Upper lobe of right lung (tissue), 1 donor: ENCODE measurements at regions not wholly inside any gene's neighbourhood (a gene's known extent, or its start where the extent isn't known, plus 50 kb on each side); places are given as distances from the start of the nearest gene placed in this dataset.

Experiments used
- ATAC-seq: fragments of 200-7000 bp; cut with Tn5 transposase; one replicate; pipeline ENCODE4 v1.9.1; 2020; ENCODE audit warnings: mild to moderate bottlenecking, moderate library complexity
- DNase-seq: peaks from one replicate; pipeline ENCODE4 v3.0.0-alpha.2; 2020
- H3K27ac ChIP-seq: fragments of 200-600 bp; one replicate; pipeline ENCODE4 v1.8.0; 2022
- H3K27me3 ChIP-seq: fragments of 200-600 bp; one replicate; pipeline ENCODE4 v1.8.0; 2022; ENCODE audit warnings: mild to moderate bottlenecking
- H3K36me3 ChIP-seq: fragments of 200-600 bp; one replicate; pipeline ENCODE4 v1.8.0; 2022
- H3K4me1 ChIP-seq: fragments of 200-600 bp; one replicate; pipeline ENCODE4 v1.8.0; 2022
- H3K4me3 ChIP-seq: fragments of 200-600 bp; one replicate; pipeline ENCODE4 v1.8.0; 2022; ENCODE audit warnings: mild to moderate bottlenecking
- H3K9me3 ChIP-seq: fragments of 200-600 bp; one replicate; pipeline ENCODE4 v1.8.0; 2022
- intact Hi-C: fragments of 100-400 bp; cut with DNase I; formaldehyde crosslinking; loops from one replicate; pipeline ENCODE4 v1.11.0; 2022
- TF ChIP-seq, protein P1 (sequence below): fragments of 200-600 bp; IDR thresholded peaks from one replicate; pipeline ENCODE4 v1.8.0; 2022; ENCODE audit warnings: antibody characterized with exemption
- donor health status: DM: no; HTN: yes; CAD: no; lungs with severe emphysema.

DNA sequence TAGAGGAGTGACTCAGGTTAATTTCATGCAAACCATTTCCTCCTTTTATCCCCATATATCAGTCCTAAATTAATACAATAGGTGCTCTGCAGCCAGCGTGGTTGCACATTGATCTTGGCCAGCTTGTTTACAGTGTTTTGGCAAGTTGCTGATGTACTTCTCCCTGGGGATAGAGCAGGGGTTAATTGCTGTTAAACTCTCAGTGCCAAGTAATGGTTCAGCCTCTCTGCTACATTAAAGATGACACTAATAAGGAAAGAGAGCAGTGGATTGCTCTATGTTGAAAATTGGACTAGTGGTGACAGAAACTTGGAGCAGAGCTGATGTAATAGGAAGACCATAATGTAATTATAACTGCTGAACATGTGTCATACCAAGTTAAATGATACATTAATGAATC is 717.5 kb downstream of the RERGL start:
- Histone ChIP-seq H3K36me3 (no peaks in the 10 kb centered on the region), H3K9me3 (no peaks in the 10 kb centered on the region), H3K4me3 (no peak overlapping the region), H3K27ac (no peak overlapping the region), H3K4me1 (no peaks in the 10 kb centered on the region), H3K27me3 (no peaks in the 10 kb centered on the region)
- TF ChIP-seq, protein P1, sequence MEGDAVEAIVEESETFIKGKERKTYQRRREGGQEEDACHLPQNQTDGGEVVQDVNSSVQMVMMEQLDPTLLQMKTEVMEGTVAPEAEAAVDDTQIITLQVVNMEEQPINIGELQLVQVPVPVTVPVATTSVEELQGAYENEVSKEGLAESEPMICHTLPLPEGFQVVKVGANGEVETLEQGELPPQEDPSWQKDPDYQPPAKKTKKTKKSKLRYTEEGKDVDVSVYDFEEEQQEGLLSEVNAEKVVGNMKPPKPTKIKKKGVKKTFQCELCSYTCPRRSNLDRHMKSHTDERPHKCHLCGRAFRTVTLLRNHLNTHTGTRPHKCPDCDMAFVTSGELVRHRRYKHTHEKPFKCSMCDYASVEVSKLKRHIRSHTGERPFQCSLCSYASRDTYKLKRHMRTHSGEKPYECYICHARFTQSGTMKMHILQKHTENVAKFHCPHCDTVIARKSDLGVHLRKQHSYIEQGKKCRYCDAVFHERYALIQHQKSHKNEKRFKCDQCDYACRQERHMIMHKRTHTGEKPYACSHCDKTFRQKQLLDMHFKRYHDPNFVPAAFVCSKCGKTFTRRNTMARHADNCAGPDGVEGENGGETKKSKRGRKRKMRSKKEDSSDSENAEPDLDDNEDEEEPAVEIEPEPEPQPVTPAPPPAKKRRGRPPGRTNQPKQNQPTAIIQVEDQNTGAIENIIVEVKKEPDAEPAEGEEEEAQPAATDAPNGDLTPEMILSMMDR = no peak
- intact Hi-C loops = no loop called here
- DNase-seq (no peak), ATAC-seq (no peak)

DNA sequence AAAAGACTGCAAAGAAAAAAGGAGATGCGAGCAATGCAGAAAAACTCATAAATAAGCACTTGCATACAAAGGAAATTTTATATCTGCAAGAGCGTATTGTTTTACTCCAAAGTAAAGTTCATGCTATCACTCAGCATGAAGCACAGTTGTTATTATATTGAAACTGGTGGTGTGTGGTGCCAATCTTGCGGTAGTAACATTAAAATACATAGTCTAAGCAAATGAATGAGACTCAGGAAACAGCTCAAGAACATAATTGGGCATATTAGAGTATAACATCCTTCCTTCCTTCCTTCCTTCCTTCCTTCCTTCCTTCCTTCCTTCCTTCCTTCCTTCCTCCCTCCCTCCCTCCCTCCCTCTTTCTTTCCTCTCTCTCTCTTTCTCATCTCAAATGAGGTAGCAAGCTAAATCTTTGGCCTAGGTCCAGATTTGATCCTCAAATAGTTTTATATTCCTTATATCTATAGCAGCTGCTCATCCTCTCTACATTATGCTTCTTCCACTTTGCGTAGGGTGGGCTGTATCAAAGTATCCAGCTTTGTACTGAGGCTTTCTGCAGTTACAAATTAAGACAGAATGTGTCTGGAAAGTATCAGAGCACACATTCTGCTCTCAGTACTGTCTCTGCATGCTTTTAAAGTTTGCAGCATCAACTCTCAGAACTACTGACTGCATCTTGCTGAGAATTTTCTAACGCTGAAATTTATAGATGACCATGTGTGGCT is 718.3 kb downstream of the RERGL start:
- TF ChIP-seq, protein P1 = no peak
- no peak for DNase-seq
- no peak for ATAC-seq
- H3K4me1 ChIP-seq = no peaks in the 10 kb centered on the region
- H3K27ac ChIP-seq = no peak overlapping the region
- H3K36me3 ChIP-seq = no peaks in the 10 kb centered on the region
- H3K27me3 ChIP-seq = no peaks in the 10 kb centered on the region
- no peak overlapping the region for H3K4me3 ChIP-seq
- no peaks in the 10 kb centered on the region for H3K9me3 ChIP-seq
- intact Hi-C loops = no loop called here

DNA sequence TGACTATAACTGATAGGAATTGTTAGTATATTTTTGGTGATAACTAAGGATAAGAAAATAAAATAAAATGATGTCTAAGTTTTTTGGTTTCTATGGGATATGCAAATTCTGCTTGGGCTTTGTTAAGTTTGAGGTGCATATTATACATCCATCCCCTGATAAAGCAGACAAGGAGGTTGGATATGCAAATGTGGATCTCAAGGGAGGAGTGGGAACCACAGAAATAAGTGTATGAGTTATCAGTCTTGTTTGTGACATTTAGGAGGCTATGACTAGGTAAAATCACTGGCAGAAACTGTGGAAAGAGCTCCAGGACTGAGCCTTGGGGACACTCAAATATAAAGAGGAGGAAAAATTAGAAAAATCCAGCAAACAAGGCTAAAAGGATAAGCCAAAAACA is 719.4 kb downstream of the RERGL start:
- TF ChIP-seq, protein P1 = no peak
- intact Hi-C loops = no loop called here
- H3K4me3 ChIP-seq = no peak overlapping the region
- H3K9me3 ChIP-seq = no peaks in the 10 kb centered on the region
- DNase-seq (no peak), ATAC-seq (no peak)
- H3K27ac ChIP-seq = no peak overlapping the region
- no peaks in the 10 kb centered on the region for H3K4me1 ChIP-seq
- no peaks in the 10 kb centered on the region for H3K36me3 ChIP-seq
- no peaks in the 10 kb centered on the region for H3K27me3 ChIP-seq

DNA sequence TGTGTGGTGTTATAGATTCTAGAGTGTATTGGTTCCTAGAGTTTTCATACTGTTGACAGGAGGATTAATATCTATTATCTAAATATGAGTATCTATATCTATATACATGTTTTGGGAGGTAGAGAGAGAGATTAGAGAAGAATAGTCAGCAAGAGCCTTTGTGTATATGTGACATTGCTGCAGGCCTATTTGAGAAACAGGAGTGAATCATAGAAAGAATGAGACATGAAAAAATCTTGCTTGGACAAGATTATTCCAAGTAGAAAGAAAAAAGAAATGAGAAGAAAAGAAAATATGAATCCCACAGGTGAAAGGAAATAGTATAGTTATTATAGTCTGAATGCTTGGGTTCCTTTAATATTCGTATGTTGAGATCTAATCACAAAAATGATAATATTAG is 720.4 kb downstream of the RERGL start:
- DNase-seq (no peak), ATAC-seq (no peak)
- Histone ChIP-seq H3K27ac (no peak overlapping the region), H3K9me3 (no peaks in the 10 kb centered on the region), H3K4me1 (no peaks in the 10 kb centered on the region), H3K4me3 (no peak overlapping the region), H3K36me3 (no peaks in the 10 kb centered on the region), H3K27me3 (no peaks in the 10 kb centered on the region)
- TF ChIP-seq, protein P1 = no peak
- intact Hi-C loops = no loop called here

DNA sequence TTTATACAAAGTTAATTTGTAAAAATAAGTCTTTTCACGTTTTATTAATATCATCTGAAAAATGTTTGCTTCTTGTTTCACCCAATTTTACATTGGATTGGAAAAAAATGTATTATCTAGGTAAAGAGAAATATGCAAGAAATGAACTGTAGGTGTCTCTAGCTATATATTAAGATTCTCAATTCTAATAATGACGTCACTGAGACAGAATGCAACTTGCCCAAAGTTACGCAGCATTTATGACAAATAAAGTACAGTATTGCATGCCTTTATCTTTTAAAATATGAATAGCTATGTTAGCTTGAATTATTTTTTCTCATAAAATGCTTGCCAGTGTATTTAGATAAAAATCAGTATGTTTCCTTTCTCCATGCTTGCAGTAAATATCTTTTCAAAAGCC is 728.8 kb downstream of the RERGL start:
- Histone ChIP-seq H3K36me3 (no peaks in the 10 kb centered on the region), H3K4me3 (no peak overlapping the region), H3K4me1 (no peaks in the 10 kb centered on the region), H3K27ac (no peak overlapping the region), H3K27me3 (no peaks in the 10 kb centered on the region), H3K9me3 (no peaks in the 10 kb centered on the region)
- no peak for ATAC-seq
- DNase-seq = no peak
- intact Hi-C loops = no loop called here
- TF ChIP-seq, protein P1 = no peak

DNA sequence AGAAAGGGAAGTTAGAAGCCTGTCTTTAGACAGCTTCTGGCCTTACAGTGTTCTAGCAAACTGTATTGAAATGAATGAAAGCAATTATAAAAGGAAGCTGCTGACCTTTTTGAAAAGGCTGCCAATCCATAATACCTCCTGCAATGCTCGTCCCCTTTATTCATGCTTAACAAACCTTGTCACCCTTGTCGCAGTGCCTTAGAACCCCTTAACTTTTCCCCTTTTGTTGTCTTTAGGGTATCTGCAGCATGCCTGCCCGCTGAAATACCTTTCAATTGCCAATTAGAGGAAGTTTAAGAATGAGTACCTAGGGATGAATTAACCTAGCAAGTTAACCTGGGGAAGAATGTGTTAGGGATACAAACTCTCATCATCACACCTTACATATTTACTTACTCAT is 731.2 kb downstream of the RERGL start:
- no peak overlapping the region for H3K4me3 ChIP-seq
- TF ChIP-seq, protein P1 = no peak

More for the DNA sequence above, 731.2 kb downstream of the RERGL start:
- H3K36me3 ChIP-seq = no peaks in the 10 kb centered on the region
- intact Hi-C loops = no loop called here
- H3K27me3 ChIP-seq = no peaks in the 10 kb centered on the region
- ATAC-seq (no peak), DNase-seq (no peak)
- no peaks in the 10 kb centered on the region for H3K9me3 ChIP-seq
- no peak overlapping the region for H3K27ac ChIP-seq
- H3K4me1 ChIP-seq = no peaks in the 10 kb centered on the region
